NOMO-1 treated with DMSO at 0.1 percent for 48 hours (cell line): ENCODE measurements at regions not wholly inside any gene's neighbourhood (a gene's known extent, or its start where the extent isn't known, plus 50 kb on each side); places are given as distances from the start of the nearest gene placed in this dataset.

ENCODE experiments used
- DNase-seq: peaks from one replicate; lab custom pipeline; 2025; ENCODE audit not compliant: unreplicated experiment; lab: John Stamatoyannopoulos, UW

DNA sequence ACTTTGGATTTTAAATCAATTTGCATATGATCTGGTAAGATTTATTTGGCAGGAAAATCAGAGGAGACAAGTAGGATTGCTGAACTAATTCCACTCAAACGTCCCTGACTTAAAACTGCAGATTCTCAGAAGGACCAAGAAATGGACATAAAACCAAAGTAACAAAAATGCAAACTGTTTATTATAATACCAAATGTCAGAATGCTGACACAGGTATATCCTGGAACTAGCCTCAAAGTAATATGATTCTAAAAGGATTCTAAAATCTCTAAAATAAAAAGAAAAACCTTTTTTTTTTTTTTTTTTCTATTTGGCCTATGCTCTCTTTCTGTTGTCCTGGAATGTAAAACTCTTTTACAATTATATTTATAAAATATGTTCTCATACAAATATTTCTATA lies 74.4 kb upstream of the BTBD3 start:
- DNase-seq: no peak

DNA sequence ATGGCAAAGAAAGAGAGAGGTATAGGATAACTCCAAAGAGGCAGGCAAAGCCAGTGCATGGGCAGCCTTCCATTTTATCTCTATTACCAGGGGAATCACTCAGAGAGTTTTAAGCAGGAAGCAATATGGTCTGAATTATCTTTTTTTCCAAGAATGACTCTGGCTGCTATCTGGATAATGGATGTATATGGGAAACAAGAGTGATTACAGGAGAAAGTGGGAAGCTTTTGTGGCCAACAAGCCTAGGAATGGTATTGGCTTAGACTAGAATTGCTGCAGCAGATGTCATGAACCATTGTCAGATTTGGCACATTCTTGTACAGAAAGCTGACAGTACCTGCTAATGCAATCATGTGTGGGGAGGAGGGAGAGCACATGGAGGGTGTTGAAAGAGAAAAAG lies 73.0 kb upstream of the BTBD3 start:
- no peak for DNase-seq

DNA sequence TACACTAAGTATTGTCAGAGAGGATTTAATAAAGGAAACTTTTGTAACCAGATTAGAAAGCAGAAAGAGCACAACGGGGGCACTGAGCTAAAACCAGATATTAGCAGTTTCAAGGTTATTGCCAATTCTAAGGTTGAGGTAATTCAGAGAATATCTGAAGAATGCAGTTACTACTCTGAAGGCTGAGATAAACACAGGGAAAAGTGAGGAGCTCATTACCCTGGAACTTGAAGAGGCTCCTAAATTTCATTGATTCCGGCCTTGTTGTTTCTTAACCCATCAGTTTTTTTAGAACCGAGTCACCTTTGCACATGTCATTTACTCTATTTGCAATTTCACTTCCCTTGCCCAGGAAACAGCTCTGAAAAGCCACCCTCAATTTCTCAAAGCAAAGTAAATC lies 72.4 kb upstream of the BTBD3 start:
- no peak for DNase-seq

DNA sequence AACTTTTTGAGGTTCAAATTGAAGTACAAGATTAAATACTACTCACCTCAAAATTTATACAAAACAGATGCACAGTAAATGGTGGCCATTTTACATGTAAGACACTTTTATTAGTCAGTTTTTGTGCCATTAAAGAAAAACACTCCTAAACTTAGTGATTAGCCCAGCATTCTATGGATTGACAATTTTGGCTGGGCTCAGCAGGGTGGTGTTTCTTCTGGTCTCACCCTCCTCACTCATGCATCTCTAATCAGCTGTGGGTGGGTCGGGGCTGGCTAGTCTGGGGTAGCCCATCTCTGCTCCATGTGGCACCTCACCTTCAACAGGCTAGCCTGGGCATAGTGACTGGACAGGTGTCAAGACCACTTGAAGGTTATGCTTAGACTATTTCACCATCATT lies 71.6 kb upstream of the BTBD3 start:
- no peak for DNase-seq

- no peak for DNase-seq
Measured at GRCh38 chr20:11847827-11848226, 69.9 kb upstream of the BTBD3 start.

- no peak for DNase-seq
Measured at GRCh38 chr20:11849270-11849915, 68.3 kb upstream of the BTBD3 start.

GRCh38 chr20:11849976-11850670 lies 67.6 kb upstream of the BTBD3 start:
- no peak for DNase-seq

GRCh38 chr20:11850901-11851300 lies 66.8 kb upstream of the BTBD3 start:
- no peak for DNase-seq

GRCh38 chr20:11851646-11852045 lies 66.0 kb upstream of the BTBD3 start:
- no peak for DNase-seq

- no peak for DNase-seq
Measured at GRCh38 chr20:11852189-11852588, 65.5 kb upstream of the BTBD3 start.

- DNase-seq: no peak
Measured at GRCh38 chr20:11852811-11853210, 64.9 kb upstream of the BTBD3 start.

- DNase-seq: no peak
Measured at GRCh38 chr20:11853359-11853758, 64.3 kb upstream of the BTBD3 start.

- no peak for DNase-seq
Measured at GRCh38 chr20:11861479-11861878, 56.2 kb upstream of the BTBD3 start.

DNA sequence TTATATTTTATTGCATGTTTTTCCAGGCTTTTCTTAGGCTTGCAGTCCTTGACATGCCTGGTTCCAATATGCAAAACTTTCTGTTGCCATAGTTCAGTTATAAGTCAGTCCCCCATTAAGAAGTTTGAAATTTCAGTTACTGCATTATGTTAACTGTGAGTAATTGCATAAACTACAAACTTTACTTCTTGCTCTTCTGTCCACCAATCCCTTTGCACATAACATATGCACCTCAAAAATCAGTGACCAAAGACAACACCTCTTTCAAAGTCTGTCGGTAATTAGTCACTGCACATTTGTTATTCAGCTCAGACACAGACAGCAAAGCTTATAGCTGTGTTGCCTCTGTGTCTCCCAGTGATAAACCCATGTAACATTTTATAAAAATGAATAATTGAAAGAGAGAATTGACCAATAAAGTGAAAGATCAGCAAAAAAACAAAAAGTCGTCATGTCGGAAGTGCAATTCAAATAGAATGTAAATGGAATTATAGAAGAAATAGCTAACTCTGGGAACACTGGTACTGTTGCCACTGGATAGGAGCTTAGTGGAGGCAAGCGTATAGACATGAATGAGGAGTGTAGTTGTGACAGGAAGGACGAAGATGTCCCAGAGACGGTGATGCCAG lies 50.3 kb upstream of the BTBD3 start:
- DNase-seq: no peak
